HG03457 (cell line): ENCODE measurements at regions not wholly inside any gene's neighbourhood (a gene's known extent, or its start where the extent isn't known, plus 50 kb on each side); places are given as distances from the start of the nearest gene placed in this dataset.

Experiments
- ATAC-seq: cut with Tn5 transposase; IDR thresholded peaks from one replicate; pipeline ENCODE4 v1.9.1; 2021; ENCODE audit warnings: moderate number of reproducible peaks; ENCODE audit not compliant: unreplicated experiment

DNA sequence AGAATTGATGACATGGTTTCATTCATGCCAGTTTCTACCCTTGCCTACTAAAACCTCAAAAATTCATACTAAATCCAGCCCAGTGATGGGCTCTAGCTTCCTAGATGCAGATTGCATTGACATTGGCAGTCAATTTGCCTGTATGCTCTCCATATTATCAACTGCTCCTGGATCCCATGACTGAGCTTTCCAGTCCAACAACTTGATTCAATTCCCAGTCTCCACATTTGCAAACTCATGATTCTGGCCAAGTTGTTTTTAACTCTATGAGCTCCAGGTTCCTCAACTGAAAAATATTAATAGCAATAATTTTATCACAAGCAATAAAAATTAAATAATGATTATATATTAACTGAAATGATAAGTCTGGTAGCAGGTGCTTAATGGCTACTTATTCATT, 51.0 kb upstream of the DSC1 start:
- no peak for ATAC-seq

- ATAC-seq = no peak
Observed at GRCh38 chr18:31217038-31217849, 54.6 kb upstream of the DSC1 start.

DNA sequence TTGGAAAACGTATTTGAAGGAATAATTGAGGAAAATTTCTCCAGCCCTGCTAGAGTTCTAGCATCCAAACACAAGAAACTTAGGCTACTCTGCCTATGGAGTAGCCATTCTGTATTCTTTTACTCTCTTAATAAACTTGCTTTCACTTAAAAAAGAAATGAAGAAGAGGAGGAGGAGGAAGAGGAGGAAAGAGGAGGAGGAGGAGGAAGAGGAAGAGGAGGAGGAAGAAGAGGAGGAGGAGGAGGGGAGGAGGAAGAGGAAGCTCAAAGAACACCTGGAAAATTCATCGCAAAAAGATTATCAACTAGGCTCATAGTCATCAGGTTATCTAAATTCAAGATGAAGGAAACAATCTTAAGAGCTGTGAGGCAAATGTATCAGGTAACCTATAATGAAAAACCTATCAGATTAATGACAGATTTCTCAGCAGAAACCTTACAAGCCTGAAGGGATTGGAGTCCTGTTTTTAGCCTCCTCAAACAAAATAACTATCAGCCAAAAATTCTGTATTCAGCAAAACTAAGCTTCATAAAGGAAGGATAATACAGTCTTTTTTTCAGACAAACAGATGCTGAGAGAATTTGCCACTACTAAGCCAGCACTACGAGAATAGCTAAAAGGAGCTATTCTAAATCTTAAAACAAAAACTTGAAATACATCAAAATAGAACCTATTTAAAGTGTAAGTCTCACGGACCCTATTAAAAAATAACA, 56.2 kb upstream of the DSC1 start:
- ATAC-seq = no peak

DNA sequence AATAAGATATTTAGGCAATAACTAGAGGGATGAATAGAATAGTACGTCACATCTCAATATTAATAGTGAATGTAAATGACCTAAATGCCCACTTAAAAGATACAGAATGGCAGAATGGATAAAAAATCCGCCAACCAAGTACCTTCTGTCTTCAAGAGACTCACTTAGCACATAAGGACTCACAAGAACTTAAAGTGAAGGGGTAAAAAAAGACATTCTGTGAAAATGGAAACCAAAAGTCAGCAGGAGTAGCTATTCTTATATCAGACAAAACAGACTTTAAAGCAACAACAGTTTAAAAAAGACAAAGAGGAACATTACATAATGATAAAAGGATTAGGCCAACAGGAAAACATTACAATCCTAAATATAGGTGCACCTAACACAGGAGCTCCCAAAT, 56.7 kb upstream of the DSC1 start:
- no peak for ATAC-seq

- ATAC-seq = no peak
Observed at GRCh38 chr18:31223371-31223770, 60.7 kb upstream of the DSC1 start.

- ATAC-seq = no peak
Observed at GRCh38 chr18:31225668-31226067, 63.0 kb upstream of the DSC1 start.

- no peak for ATAC-seq
Observed at GRCh38 chr18:31227497-31228229, 65.0 kb upstream of the DSC1 start.

GRCh38 chr18:31229829-31230228, 67.2 kb upstream of the DSC1 start:
- ATAC-seq = no peak

- peak; percentile 55 for ATAC-seq
Observed at GRCh38 chr18:31230495-31230894, 67.8 kb upstream of the DSC1 start.

DNA sequence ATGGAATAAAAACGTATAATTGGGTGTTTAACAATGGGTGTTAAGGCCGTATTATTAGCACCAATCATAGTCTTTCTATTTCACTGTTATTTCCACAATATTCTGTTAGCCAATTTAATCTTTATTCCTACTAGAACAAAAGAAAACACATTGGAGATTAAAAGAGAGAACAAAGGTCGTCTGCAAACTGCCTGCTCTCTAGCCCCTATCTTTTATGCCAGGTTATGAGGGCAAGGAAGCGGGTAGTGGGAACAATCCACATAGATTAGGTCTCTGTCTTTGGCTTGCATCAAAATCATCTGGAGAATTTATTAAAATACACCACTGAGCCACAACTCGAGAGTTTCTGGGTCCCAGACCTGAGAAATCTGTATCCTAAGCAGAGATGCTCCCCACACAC, 69.4 kb upstream of the DSC1 start:
- ATAC-seq = no peak

DNA sequence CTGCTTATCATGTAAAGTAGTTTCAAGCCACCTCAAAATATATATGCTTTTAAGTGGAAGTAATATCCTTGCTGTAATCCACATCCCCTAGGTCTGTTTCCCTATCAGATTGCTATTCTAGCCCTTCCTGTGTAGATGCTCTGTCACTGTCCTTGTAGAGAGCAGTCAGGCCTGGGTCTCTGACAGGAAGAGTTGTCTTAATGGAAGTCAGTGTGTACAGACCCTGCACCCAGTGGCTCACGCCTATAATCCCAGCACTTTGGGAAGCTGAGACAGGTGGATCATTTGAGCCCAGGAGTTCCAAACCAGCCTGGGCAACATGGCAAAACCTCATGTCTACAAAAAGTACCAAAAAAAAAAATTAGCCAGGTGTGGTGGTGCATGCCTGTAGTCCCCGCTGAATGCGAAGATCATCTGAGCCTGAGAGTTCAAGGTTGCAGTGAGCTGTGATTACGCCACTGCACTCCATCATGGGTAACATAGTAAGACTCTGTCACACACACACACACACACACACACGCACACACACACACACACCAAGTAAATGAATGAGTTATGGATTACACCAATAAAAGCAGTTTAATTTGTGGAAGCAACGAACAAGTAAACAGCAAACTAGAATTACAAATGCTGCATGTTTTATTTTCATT, 70.2 kb upstream of the DSC1 start:
- ATAC-seq = no peak

DNA sequence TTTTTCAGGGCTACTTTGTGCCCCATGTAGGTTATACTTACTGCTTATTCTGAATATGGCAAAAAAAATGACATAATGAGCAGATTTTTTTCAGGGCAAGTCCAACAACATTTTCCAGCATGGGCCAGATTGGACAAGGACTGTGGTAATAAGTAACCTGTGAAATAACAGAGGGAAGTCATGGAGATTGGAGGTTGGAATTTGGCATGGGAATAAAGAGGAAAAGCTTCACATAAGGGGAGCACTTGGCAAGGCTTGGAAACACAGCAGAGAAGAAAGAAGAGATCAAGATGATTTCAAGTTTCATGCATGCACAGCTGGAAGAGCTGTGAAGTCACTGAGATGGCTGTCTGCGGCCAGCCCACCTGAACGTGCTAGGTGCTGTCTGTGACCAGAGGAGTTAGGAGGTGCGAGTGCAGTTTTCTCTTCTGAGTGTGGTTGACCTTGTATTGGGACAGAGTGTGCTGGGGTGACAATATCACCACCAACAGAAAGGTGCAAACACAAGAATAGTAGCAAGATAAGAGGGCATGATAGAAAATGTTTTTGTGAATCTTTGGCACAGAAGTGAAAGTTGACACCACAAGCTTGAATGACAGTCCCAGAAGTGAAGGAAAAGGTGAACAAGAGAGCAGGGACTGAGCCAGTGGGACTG, 71.1 kb upstream of the DSC1 start:
- ATAC-seq = no peak

GRCh38 chr18:31235856-31236255, 73.2 kb upstream of the DSC1 start:
- no peak for ATAC-seq

DNA sequence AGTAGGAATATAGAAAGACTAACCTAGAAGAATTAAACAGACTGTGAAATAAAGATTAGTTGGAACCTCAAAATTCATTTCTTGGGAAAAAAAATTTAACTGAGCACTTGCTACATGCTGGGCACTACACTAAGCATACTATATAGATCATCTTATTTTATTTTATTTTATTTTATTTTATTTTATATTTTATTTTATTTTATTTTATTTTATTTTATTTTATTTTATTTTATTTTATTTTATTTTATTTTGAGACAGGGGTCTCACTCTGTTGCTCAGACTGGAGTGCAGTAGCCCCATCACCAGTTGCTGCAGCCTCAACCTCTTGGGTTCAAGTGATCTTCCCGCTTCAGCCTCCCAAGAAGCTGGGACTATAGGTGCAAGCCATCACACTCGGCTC, 74.5 kb upstream of the DSC1 start:
- ATAC-seq = no peak

- no peak for ATAC-seq
Observed at GRCh38 chr18:31241425-31241824, 76.5 kb upstream of the DSG1 start.

DNA sequence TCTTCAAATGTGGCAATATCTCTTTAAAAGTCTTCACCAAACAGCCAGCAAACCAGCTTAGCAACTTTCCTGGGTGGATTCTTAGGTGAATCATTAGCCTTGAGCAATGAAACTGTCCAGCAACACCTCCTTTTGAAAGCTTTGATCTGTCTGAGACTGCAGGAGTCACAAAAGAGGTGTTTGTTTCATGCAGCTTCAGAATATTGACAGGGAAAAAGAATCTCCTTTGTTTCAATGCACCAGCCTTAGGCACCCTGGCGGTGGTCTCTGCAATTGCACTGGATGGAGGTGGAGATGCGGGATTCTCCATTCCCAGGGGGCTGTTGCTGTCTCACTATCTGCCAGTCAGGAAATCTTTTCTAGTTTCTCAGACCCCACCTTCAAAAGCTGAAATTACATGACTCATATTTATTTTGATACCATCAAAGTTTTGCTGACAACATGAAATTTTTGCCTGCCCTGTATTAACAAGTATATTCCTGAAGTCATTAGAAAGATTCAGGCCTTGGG, 76.0 kb upstream of the DSG1 start:
- ATAC-seq = no peak

- ATAC-seq = no peak
Observed at GRCh38 chr18:31243740-31244512, 74.0 kb upstream of the DSG1 start.

DNA sequence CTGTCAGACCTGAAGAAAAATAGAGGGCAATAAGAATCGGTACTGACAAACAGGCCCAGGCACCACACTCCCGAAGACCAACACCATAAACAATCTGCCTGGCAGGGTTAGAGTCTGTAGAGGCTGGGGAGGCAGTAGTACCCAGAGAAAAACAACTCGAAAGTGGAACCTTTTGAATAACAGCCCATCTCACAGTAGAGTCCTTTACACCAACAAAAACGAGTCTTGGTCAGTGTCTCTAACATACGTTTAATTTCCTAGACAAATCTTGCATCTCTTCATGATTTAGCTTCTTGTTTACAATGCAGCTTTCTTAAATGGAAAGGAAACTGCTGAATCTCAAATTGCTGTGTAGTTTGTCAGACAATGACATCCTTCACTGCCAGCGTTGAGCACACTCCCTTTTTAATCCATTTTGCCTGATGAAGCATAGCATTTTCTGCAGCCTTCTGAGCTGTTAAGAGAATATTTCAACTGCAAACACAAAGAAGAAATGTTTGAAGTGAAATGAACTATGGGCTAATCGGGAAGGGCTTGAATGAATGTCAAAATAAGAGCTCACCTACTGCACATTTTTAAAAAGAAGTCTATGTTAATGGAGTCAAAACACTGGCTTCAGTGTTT, 73.1 kb upstream of the DSG1 start:
- ATAC-seq = no peak

DNA sequence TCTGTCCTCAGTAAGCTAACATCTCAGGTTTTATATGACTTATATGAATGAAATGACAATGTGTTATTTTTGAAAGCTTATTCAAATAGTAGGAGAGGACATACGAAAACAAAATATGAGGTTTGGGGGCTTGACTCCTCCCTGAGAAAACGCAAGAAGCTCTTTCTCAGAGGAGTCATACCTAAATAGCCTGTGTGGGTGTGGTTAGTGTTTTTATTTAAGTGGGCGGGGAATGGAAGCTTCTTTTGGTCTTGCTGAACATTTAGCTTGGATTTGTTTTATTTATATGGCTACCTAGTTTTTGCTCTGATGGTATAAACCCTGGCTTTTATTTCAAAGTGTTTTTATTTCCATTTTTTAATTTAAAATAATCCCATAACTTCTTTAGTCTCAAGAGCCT, 72.1 kb upstream of the DSG1 start:
- no peak for ATAC-seq
